ENCODE measurements at regions not wholly inside any gene's neighbourhood (a gene's known extent, or its start where the extent isn't known, plus 50 kb on each side); places are given as distances from the start of the nearest gene placed in this dataset.

- no peak for ATAC-seq
- no peaks in the 10 kb centered on the region for H3K9me3 ChIP-seq (ENCODE audit: control insufficient read depth, low read length, poor library complexity, severe bottlenecking)
- Mint-ChIP-seq H3K27me3 (peaks cover 9% of the 10 kb centered on the region), H3K27ac (no peak overlapping the region), H3K4me3 (no peak overlapping the region), H3K36me3 (ENCODE audit: low read depth) (no peaks in the 10 kb centered on the region), H3K4me1 (no peaks in the 10 kb centered on the region)
- DNase-seq = no peak
Measured at GRCh38 chr4:176968094-176968493, 175.4 kb upstream of the VEGFC start.

DNA sequence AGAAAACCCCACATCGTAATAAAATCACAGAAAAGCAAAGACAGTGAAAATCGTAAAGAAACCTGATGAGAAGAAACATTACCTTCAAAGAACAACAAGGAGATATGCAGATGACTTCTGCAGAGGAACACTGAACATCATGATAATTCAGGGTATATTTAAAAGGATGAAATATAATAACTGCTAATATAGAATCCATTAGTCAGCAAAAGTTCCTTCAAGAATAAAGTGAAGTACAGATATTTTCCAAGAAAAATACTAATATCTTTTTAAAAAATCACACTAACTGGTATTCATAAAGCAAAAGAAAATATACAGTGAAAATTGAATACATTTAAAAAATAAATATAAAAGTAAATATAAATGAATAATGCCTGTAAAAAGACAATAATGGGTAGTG is 176.3 kb upstream of the VEGFC start:
- H3K4me1 Mint-ChIP-seq = no peaks in the 10 kb centered on the region
- H3K9me3 ChIP-seq (ENCODE audit: control insufficient read depth, low read length, poor library complexity, severe bottlenecking) = no peaks in the 10 kb centered on the region
- no peak overlapping the region for H3K27ac Mint-ChIP-seq
- no peak for ATAC-seq
- no peaks in the 10 kb centered on the region for H3K36me3 Mint-ChIP-seq (ENCODE audit: low read depth)
- DNase-seq = no peak
- peaks cover 9% of the 10 kb centered on the region for H3K27me3 Mint-ChIP-seq
- H3K4me3 Mint-ChIP-seq = no peak overlapping the region

GRCh38 chr4:176970853-176971252 is 178.1 kb upstream of the VEGFC start:
- no peaks in the 10 kb centered on the region for H3K4me1 Mint-ChIP-seq
- no peak for ATAC-seq
- H3K27ac Mint-ChIP-seq = no peak overlapping the region
- peaks cover 9% of the 10 kb centered on the region for H3K27me3 Mint-ChIP-seq
- H3K4me3 Mint-ChIP-seq = no peak overlapping the region
- no peaks in the 10 kb centered on the region for H3K36me3 Mint-ChIP-seq (ENCODE audit: low read depth)
- no peak for DNase-seq
- no peaks in the 10 kb centered on the region for H3K9me3 ChIP-seq (ENCODE audit: control insufficient read depth, low read length, poor library complexity, severe bottlenecking)

DNA sequence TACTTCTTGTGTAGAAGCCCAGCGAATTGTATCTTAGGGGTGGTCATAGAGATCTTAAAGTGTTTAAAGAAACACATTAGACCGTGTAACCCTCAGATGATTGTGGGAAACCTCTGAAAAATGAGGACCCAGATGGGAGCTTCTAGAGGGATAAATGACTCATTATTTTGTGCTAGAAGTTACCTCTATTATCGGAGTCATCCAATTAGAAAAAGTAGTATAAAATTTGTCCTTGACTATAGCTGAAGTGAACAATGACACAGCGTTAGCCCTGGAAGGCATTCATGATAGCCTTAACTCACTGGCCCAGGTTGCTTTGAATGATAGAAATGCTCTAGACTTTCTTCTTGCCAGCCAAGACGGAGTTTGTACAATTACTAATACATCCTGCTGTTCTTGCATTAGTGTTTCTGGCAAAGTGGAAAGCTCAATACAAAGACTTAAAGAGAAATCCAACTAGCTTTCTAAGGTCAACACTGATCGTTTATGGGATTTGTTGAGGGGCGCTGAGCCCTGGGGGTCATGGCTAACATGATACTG is 178.9 kb upstream of the VEGFC start:
- no peak for DNase-seq
- H3K27ac Mint-ChIP-seq = no peak overlapping the region
- H3K4me3 Mint-ChIP-seq = no peak overlapping the region
- no peaks in the 10 kb centered on the region for H3K9me3 ChIP-seq (ENCODE audit: control insufficient read depth, low read length, poor library complexity, severe bottlenecking)
- ATAC-seq = no peak
- H3K36me3 Mint-ChIP-seq (ENCODE audit: low read depth) = no peaks in the 10 kb centered on the region
- H3K27me3 Mint-ChIP-seq = peaks cover 7% of the 10 kb centered on the region
- H3K4me1 Mint-ChIP-seq = no peaks in the 10 kb centered on the region

GRCh38 chr4:176979416-176979815 is 186.7 kb upstream of the VEGFC start:
- H3K9me3 ChIP-seq (ENCODE audit: control insufficient read depth, low read length, poor library complexity, severe bottlenecking) = no peaks in the 10 kb centered on the region
- Mint-ChIP-seq H3K4me1 (no peaks in the 10 kb centered on the region), H3K36me3 (ENCODE audit: low read depth) (no peaks in the 10 kb centered on the region), H3K27ac (no peak overlapping the region), H3K27me3 (no peaks in the 10 kb centered on the region), H3K4me3 (no peak overlapping the region)
- ATAC-seq (no peak), DNase-seq (no peak)

DNA sequence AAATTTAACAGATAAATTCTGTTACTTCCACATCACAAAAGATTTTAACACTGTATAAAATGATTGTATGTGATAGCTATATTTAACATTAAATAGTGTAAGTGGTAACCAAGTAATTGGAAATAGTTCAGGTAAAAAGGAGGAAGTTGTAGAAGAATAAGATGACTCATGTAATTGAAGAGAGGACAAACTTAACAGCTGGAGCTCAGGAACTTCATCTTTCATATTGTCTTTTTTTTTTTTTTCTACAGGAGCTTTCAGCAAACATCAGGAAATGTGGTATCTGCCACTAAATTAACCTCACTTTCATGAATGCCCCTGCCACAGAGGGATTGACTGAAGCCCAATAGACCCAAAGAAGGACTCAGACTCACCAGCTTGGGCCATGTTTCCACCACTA is 188.4 kb upstream of the VEGFC start:
- no peak for DNase-seq
- H3K9me3 ChIP-seq (ENCODE audit: control insufficient read depth, low read length, poor library complexity, severe bottlenecking) = no peaks in the 10 kb centered on the region
- H3K27ac Mint-ChIP-seq = no peak overlapping the region
- no peaks in the 10 kb centered on the region for H3K27me3 Mint-ChIP-seq
- H3K4me1 Mint-ChIP-seq = no peaks in the 10 kb centered on the region
- H3K36me3 Mint-ChIP-seq (ENCODE audit: low read depth) = no peaks in the 10 kb centered on the region
- no peak for ATAC-seq
- H3K4me3 Mint-ChIP-seq = no peak overlapping the region

DNA sequence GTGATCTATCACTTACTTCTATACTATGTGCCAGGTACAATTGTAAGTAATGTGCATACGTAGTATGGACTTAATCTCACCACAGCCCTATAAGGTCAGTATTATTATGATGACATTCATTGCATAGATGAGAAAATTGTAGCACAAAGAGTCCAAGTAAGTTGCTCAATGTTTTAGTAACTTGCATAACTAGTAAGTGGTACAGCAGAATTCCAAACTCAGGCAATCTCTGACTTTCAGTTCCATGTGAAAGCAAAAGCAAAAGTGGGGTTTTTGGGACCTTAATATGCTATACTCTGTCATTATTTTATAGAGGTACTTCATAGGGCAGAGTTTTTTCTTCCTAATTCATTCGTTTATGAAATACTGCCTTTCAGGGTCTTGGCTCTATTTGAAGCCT is 188.8 kb upstream of the VEGFC start:
- no peaks in the 10 kb centered on the region for H3K4me1 Mint-ChIP-seq
- H3K27ac Mint-ChIP-seq = no peak overlapping the region
- no peaks in the 10 kb centered on the region for H3K36me3 Mint-ChIP-seq (ENCODE audit: low read depth)
- H3K9me3 ChIP-seq (ENCODE audit: control insufficient read depth, low read length, poor library complexity, severe bottlenecking) = no peaks in the 10 kb centered on the region
- no peaks in the 10 kb centered on the region for H3K27me3 Mint-ChIP-seq
- no peak overlapping the region for H3K4me3 Mint-ChIP-seq
- DNase-seq = no peak
- no peak for ATAC-seq

DNA sequence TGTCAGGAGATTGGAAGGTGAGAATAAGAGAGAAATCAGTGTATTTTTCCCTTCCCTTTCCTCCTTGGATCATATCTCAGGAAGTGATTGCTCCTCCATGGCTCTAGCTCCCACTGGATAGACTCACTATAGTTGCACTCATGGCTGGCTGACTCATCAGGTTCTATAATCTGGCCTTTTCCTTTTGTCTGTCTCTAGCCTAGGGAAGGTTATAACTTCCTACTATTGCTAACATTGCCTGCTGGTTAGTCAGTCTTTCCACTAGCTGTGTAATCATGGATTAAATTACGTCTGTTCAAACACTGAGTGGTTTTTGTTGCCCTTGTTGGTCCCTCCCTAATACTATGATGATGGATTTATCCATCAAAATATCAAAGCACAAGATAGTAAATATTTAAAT is 195.5 kb upstream of the VEGFC start:
- Mint-ChIP-seq H3K4me3 (no peak overlapping the region), H3K36me3 (ENCODE audit: low read depth) (no peaks in the 10 kb centered on the region), H3K27me3 (no peaks in the 10 kb centered on the region), H3K27ac (no peak overlapping the region), H3K4me1 (no peaks in the 10 kb centered on the region)
- ATAC-seq = no peak
- H3K9me3 ChIP-seq (ENCODE audit: control insufficient read depth, low read length, poor library complexity, severe bottlenecking) = no peaks in the 10 kb centered on the region
- no peak for DNase-seq

DNA sequence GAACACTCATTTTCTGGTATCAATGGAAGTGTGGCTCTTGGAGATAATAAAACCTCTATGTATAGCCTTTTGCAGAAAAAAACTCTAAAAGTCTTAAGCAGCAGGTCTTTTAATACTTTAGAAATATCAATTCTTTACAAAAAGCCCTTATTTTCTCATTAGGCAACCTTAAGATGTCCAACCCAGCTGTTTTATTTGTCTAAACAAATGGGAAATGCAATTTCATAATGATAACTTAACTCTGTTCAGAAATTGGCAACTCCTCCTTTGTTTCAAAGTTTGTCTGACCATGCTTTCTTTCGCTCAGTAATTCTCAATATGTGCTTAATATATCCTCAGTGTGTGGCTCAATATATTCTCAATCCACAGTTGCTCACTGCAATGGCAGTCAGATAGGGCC is 196.5 kb upstream of the VEGFC start:
- DNase-seq = no peak
- no peak for ATAC-seq
- H3K9me3 ChIP-seq (ENCODE audit: control insufficient read depth, low read length, poor library complexity, severe bottlenecking) = no peaks in the 10 kb centered on the region
- no peak overlapping the region for H3K4me3 Mint-ChIP-seq
- no peaks in the 10 kb centered on the region for H3K36me3 Mint-ChIP-seq (ENCODE audit: low read depth)
- H3K4me1 Mint-ChIP-seq = no peaks in the 10 kb centered on the region
- no peak overlapping the region for H3K27ac Mint-ChIP-seq
- H3K27me3 Mint-ChIP-seq = no peaks in the 10 kb centered on the region

DNA sequence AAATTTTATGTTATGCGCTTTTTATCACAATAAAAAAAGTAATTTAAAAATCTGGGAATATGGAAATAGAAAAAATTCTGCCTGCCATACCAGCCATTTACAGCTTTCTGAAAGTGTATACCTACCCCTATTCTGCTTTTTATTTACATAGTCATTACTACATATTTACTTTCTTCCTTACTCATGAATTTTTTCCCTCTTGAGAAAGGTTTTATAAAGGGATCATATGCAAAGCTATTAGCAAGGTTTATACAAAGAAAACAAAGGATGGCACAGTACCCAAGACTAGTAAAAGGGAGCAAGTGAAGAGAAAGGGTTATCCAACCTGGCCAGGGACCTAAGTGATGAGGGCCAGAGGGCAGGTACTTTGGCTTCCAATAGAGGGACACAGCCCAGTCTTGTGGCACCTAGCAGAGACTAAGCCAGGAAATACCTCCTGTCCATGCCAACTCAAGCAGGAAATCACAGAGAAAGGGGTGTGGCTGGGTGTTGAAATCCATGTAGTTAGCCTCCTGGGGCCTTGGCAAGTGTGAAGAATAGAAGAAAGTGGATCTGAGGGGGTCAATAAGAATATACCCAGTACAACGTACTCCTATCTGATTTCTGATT is 207.3 kb upstream of the VEGFC start:
- Mint-ChIP-seq H3K4me1 (no peaks in the 10 kb centered on the region), H3K4me3 (no peak overlapping the region), H3K27me3 (no peaks in the 10 kb centered on the region), H3K27ac (no peak overlapping the region), H3K36me3 (ENCODE audit: low read depth) (no peaks in the 10 kb centered on the region)
- no peak for ATAC-seq
- no peaks in the 10 kb centered on the region for H3K9me3 ChIP-seq (ENCODE audit: control insufficient read depth, low read length, poor library complexity, severe bottlenecking)
- DNase-seq = no peak

DNA sequence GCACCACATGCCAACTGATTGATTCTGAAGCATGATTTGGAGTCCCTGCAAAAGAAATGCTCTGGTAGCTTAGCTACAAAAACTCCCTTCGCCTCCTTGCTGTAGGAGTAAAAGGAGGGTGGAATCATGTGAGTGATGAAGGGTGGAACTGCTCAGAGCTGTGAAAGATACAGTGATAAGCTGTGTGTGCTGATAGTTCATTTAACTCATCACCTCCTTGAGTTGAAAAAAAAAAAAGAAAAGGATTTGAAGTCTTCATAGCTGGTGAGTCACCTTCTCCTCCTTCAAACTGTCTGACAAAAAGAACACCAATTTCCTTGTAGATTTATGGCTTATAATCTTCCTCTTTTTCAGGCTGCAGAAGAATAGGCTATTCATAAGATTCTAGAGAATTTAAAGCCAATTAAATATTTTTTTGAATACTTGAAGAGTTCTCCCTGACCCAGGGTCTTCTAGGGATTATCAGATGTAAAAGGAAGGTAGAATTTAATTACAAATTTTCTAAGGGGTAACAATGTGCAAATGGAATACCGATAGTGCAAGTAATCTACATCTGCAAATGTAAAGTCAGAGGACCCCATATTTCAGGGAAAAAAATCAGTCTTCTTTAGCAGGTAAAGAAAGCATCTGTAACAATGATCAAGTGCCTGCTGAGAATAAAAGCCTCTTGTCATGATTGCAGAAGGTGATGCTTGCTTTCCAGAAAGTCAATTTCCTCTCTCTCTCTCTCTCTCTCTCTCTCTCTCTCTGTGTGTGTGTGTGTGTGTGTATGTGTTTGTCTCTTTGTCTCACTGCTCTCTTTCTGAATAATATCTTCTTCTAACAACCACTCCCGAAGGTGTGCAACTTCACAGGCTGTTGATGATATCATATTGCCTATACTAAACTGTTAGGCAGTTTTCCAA is 208.8 kb upstream of the VEGFC start:
- ATAC-seq (no peak), DNase-seq (no peak)
- no peaks in the 10 kb centered on the region for H3K27me3 Mint-ChIP-seq
- no peak overlapping the region for H3K27ac Mint-ChIP-seq
- H3K36me3 Mint-ChIP-seq (ENCODE audit: low read depth) = no peaks in the 10 kb centered on the region
- no peak overlapping the region for H3K4me3 Mint-ChIP-seq
- no peaks in the 10 kb centered on the region for H3K4me1 Mint-ChIP-seq
- no peaks in the 10 kb centered on the region for H3K9me3 ChIP-seq (ENCODE audit: control insufficient read depth, low read length, poor library complexity, severe bottlenecking)

DNA sequence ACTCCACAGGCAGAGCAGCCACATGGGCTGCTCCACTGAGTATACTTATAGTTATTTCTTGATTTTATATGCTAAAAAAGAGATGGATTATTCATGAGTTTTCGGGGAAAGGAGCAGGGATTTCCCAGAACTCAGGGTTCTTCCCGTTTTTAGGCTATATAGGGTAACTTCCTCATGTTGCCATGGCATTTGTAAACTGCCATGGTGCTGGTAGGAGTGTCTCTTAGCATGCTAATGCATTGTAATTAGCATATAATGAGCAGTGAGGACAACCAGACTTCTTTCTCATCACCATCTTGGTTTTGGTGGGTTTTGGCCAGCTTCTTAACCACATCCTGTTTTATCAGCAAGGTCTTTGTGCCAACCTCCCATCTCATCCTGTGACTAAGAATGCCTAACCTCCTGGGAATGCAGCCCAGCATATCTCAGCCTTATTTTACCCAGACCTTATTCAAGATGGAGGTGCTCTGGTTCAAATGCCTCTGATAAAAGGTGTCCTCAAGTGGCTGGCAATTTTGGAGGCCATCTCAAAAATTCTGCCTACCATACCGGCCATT is 213.0 kb upstream of the VEGFC start:
- H3K9me3 ChIP-seq (ENCODE audit: control insufficient read depth, low read length, poor library complexity, severe bottlenecking) = no peaks in the 10 kb centered on the region
- DNase-seq (no peak), ATAC-seq (no peak)
- Mint-ChIP-seq H3K36me3 (ENCODE audit: low read depth) (no peaks in the 10 kb centered on the region), H3K4me1 (no peaks in the 10 kb centered on the region), H3K27me3 (no peaks in the 10 kb centered on the region), H3K4me3 (no peak overlapping the region), H3K27ac (no peak overlapping the region)

DNA sequence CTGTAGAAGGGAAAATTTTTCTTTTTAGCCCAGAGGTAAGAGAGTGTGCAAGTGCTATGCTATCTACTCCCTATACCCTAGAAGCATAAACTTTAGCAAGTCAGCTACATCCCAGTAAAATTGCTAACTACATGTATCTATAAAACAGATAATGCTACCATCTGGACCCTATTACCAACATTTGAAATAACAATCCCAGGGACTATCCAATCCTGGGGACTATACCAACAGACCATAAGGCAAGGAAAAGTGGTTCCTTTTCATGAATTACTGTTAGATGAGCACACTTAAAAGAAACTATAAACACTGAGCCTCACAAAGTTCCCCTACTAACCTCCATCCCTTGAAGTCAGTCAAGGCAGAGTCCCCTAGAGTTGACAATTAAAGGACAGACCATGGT is 213.6 kb upstream of the VEGFC start:
- ATAC-seq = no peak
- no peaks in the 10 kb centered on the region for H3K9me3 ChIP-seq (ENCODE audit: control insufficient read depth, low read length, poor library complexity, severe bottlenecking)
- Mint-ChIP-seq H3K36me3 (ENCODE audit: low read depth) (no peaks in the 10 kb centered on the region), H3K27me3 (no peaks in the 10 kb centered on the region), H3K4me3 (no peak overlapping the region), H3K4me1 (no peaks in the 10 kb centered on the region), H3K27ac (no peak overlapping the region)
- DNase-seq = no peak
